Spleen (tissue), 7 donors: ENCODE measurements at regions not wholly inside any gene's neighbourhood (a gene's known extent, or its start where the extent isn't known, plus 50 kb on each side); places are given as distances from the start of the nearest gene placed in this dataset.

Experiments
- CTCF ChIP-seq, 11 experiments: fragments of 200-600 bp in 7 of 11; fragments of 450-650 bp in 4 of 11; sonication (generic) in 4 of 11; IDR thresholded peaks in 8 of 11; conservative IDR thresholded peaks in 3 of 11; 1 replicate in 7 of 11; 2 replicates in 4 of 11; pipeline versions ENCODE4 v1.4.0 to v1.8.0; 2016 to 2021; ENCODE audit warnings: antibody characterized with exemption in 11 of 11, inconsistent platforms in 4 of 11, mild to moderate bottlenecking in 1 of 11
- POLR2A ChIP-seq, 3 donors: fragments of 450-650 bp; IDR thresholded peaks; one replicate each; pipeline ENCODE4 v1.5.1; 2017; ENCODE audit warnings: antibody characterized with exemption in 3 of 3, mild to moderate bottlenecking in 1 of 3
- POLR2AphosphoS5 ChIP-seq, 3 donors: sonication (generic); formaldehyde crosslinking; IDR thresholded peaks; one replicate each; pipeline ENCODE4 v1.5.1; 2017; ENCODE audit warnings: antibody characterized with exemption in 3 of 3
- donor health status: DM: no; HTN: no; CAD: no; lungs with moderate emphysema.
- donor health status: DM: no; HTN: no; CAD: no.
- donor health status: DM: no; HTN: no; CAD: no.

DNA sequence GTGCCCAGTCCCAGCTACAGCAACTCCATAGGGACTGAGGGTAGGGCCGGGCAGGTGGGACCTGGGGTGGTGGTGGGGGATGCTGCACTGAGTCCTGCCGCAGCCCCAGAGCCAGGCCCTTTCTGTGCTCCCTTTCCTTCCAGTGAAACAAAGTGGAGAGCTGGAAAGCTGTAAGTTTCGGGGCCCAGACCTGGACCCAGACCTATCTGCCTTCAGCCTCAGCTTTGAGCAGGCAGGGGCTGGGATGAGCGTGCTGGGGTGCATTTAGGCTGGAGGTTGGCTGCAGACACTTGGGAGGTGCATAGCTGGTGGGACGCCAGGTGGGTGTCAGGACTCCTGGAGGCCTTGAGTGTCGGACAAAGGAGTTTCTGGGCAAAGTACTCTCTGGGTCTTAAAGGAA lies 92.7 kb upstream of the C1orf174 start:
- no peak for TF ChIP-seq CTCF (IDR thresholded peaks at IDR 0.05 in 8 of 11, conservative IDR thresholded peaks at IDR 0.05 in 3 of 11)
- no peak for TF ChIP-seq POLR2A (IDR thresholded peaks at IDR 0.05)
- no peak for TF ChIP-seq POLR2AphosphoS5 (IDR thresholded peaks at IDR 0.05)
